ENCODE measurements at regions not wholly inside any gene's neighbourhood (a gene's known extent, or its start where the extent isn't known, plus 50 kb on each side); places are given as distances from the start of the nearest gene placed in this dataset.

DNA sequence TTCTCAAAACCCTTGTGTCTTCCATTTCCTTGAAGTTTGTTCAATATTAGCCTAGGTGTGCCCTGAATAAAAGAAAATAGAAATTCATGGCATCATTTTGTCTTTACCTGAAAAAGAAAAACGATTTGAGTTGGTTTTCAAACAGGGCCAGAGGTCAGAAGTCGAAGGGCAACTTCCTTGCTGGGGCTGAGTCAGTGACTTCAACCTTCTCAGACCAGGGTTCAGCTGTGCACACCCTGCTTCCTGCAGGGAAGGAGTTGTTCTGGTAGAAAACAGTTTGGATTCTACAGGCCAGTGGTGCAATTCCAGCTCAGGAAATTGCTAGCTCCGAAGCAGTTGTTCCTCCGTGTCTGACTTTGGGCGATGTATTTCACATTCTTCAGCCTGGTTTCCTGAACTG lies 132.1 kb upstream of the SLC30A5 start:
- TF ChIP-seq TAF1 (IDR thresholded peaks at IDR 0.05; ENCODE audit: borderline replicate concordance, low read depth, low read length) = no peak
- TF ChIP-seq POLR2AphosphoS5 (IDR thresholded peaks at IDR 0.05; ENCODE audit: low read depth, low read length) = no peak
- TF ChIP-seq POLR2A (IDR thresholded peaks at IDR 0.05; ENCODE audit: low read depth, low read length) = no peak

Data from GM12892 (cell line).